ENCODE measurements at regions not wholly inside any gene's neighbourhood (a gene's known extent, or its start where the extent isn't known, plus 50 kb on each side); places are given as distances from the start of the nearest gene placed in this dataset.

DNA sequence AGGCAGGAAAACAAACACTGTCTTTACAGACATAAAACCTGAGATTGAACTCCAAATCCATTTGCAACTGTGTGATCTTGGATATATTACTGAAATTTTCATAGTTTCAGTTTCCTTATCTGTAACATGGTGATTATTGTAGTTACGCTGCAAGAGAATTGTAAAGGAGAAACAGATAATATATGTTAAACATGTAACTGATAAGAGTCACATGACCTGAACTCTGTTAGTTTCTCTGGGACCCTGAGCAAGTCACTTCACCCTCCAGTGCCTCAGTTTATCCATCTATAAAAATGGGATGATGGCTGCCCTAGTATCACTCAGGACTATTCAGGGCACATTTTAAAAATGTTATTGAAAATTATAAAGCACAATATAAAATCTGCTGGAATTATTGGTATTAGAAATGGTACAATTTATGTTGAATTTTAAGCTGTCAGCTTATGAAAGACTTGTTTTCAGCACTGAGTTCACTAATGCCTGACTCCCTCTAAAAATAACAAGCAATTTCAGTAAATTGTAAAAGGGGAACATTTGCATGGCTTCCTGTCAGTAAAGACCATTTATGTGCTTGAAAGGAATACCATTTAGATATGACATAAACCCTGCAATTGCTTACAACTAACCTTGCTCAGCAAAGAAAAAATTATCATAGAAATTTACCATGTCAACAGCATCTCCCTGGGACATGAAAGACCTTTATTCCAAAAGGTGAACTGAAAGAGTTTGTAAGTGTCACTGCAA, 393.5 kb downstream of the RAD51AP2 start:
- TF ChIP-seq, protein P1, sequence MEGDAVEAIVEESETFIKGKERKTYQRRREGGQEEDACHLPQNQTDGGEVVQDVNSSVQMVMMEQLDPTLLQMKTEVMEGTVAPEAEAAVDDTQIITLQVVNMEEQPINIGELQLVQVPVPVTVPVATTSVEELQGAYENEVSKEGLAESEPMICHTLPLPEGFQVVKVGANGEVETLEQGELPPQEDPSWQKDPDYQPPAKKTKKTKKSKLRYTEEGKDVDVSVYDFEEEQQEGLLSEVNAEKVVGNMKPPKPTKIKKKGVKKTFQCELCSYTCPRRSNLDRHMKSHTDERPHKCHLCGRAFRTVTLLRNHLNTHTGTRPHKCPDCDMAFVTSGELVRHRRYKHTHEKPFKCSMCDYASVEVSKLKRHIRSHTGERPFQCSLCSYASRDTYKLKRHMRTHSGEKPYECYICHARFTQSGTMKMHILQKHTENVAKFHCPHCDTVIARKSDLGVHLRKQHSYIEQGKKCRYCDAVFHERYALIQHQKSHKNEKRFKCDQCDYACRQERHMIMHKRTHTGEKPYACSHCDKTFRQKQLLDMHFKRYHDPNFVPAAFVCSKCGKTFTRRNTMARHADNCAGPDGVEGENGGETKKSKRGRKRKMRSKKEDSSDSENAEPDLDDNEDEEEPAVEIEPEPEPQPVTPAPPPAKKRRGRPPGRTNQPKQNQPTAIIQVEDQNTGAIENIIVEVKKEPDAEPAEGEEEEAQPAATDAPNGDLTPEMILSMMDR (IDR thresholded peaks at IDR 0.05; ENCODE audit: insufficient read depth, low read depth, low read length, missing control alignments): no peak

DNA sequence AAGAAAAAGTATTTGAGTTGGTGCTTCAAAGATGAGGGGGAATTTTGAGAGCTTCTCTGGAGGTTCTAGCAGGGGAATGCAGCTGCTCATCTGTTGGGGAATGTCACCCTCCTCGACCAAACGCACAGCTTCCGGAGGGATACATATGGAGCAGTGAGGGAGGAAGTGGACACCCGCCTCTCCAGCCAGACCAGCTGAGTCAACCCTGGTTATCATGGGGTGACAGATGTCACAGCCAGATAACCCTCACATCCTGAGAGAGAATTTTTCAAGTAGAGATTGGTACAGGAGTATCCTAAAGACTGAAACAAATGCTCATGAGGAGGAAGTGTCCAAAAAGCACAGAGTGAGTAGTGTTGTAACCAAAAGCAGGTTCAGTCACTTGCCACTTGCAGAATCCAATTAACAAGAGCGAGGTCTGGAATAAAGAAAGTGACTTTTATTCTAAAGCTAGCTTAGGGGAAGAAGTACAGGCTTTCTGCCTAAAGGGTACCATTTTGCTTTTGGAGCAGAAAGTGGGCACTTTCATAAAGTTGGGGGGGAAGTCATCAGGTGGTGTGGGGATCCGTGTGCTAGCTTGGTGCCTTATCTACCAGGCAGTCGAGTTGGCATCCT, 395.2 kb downstream of the RAD51AP2 start:
- DNase-seq (ENCODE audit: low read depth): no peak
- H3K4me3 ChIP-seq (ENCODE audit: low read length): no peak overlapping the region
- TF ChIP-seq, protein P1 (IDR thresholded peaks at IDR 0.05; ENCODE audit: insufficient read depth, low read depth, low read length, missing control alignments): no peak

More for the DNA sequence above, 393.5 kb downstream of the RAD51AP2 start:
- no peak overlapping the region for H3K4me3 ChIP-seq (ENCODE audit: low read length)
- no peak for DNase-seq (ENCODE audit: low read depth)

DNA sequence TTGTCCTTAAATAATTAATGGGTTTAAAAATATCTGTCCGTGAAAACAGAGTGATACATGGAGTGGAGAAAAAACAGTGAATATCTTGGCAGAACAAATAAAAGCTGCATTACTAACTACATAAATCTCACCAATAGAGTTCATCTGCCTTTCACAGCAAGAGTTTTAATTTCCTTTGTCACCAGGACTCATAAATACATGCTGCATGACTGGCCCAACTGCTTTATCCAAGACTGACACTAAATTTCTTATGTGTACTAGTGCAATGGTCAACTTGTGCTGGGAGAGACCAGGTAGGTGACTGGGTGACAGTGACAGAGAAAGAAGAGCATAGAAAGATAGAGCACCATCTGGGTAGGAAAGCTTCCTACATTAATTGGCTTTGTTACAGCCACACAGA, 402.8 kb downstream of the RAD51AP2 start:
- TF ChIP-seq, protein P1 (IDR thresholded peaks at IDR 0.05; ENCODE audit: insufficient read depth, low read depth, low read length, missing control alignments): no peak
- no peak for DNase-seq (ENCODE audit: low read depth)
- no peak overlapping the region for H3K4me3 ChIP-seq (ENCODE audit: low read length)

DNA sequence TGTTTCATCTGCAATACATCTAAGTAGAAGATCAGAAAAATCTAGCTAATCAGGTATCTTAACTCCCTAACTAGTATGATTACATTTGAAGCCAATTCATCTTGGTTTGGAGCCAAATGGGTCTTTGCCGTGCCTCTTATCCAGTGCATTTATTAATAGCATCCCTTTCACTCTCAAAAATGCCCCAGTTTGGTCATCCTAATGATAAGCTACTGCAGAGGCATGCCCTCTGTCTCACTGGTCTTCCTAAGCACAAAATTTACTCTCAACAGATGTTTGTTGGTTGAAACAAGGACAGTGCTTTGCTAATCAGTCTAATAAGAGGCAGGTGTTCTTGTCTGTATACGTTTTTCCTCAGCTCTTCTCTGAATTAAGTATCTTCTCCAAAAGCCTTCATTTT, 403.2 kb downstream of the RAD51AP2 start:
- H3K4me3 ChIP-seq (ENCODE audit: low read length): no peak overlapping the region
- TF ChIP-seq, protein P1 (IDR thresholded peaks at IDR 0.05; ENCODE audit: insufficient read depth, low read depth, low read length, missing control alignments): no peak
- DNase-seq (ENCODE audit: low read depth): no peak

DNA sequence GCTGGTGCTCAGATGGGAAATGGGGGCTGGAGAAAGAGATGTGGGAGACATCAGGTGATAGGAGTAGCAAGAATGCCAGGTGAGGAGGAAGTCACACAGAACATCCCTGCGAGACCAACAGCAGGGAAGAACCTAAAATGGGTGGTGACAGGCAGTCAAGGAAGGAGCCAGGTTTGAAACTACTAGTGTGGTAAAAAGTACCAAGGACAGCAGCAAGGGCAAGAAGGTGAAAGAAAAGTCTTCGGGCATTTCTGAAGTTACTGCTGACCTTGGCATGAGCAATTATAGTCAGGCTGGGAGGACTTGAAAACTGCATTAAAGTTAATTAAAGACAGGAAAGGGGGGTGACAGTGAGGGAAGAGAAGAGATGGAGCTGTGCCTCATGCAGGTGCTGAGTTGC, 410.4 kb downstream of the RAD51AP2 start:
- TF ChIP-seq, protein P1 (IDR thresholded peaks at IDR 0.05; ENCODE audit: insufficient read depth, low read depth, low read length, missing control alignments): no peak
- no peak overlapping the region for H3K4me3 ChIP-seq (ENCODE audit: low read length)
- DNase-seq (ENCODE audit: low read depth): no peak

DNA sequence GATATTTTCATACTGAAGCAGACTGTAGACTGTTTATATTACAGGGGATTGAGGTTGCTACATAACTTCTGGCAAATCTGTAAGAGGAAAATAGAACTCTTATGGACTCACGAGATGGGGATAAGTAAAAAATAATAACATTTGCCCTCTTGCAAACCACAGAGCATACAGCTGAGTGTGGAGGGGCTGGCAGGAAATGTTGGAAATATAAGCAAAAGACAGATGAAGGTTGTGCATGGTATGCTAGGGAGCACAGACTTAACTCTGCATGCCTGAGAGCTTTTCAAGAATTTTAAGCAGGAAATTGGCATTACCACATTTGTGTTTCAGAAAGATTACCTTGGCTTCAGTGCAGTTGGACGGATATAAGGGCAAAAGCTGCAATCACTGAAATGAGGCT, 411.1 kb downstream of the RAD51AP2 start:
- no peak overlapping the region for H3K4me3 ChIP-seq (ENCODE audit: low read length)
- DNase-seq (ENCODE audit: low read depth): no peak
- TF ChIP-seq, protein P1 (IDR thresholded peaks at IDR 0.05; ENCODE audit: insufficient read depth, low read depth, low read length, missing control alignments): no peak
